Right lobe of liver (tissue), 4 donors: ENCODE measurements at regions not wholly inside any gene's neighbourhood (a gene's known extent, or its start where the extent isn't known, plus 50 kb on each side); places are given as distances from the start of the nearest gene placed in this dataset.

ENCODE experiments used
- POLR2A ChIP-seq: fragments of 450-650 bp; IDR thresholded peaks from one replicate; pipeline ENCODE4 v1.6.1; 2017; ENCODE audit warnings: antibody characterized with exemption, mild to moderate bottlenecking
- TF ChIP-seq, protein P1 (sequence below), 4 donors: fragments of 200-600 bp in 3 of 4; fragments of 450-650 bp in 1 of 4; IDR thresholded peaks; one replicate each; pipeline versions ENCODE4 v1.5.1 to v1.8.0; 2016 to 2022; ENCODE audit warnings: antibody characterized with exemption in 4 of 4, mild to moderate bottlenecking in 2 of 4
- donor health status: DM: no; HTN: no; CAD: no.
- donor health status: DM: no; HTN: no; CAD: no.
- donor health status: DM: no; HTN: yes; CAD: no.

GRCh38 chr5:96187309-96188027 lies 225.8 kb upstream of the ELL2 start:
- no peak for TF ChIP-seq POLR2A
- TF ChIP-seq, protein P1, sequence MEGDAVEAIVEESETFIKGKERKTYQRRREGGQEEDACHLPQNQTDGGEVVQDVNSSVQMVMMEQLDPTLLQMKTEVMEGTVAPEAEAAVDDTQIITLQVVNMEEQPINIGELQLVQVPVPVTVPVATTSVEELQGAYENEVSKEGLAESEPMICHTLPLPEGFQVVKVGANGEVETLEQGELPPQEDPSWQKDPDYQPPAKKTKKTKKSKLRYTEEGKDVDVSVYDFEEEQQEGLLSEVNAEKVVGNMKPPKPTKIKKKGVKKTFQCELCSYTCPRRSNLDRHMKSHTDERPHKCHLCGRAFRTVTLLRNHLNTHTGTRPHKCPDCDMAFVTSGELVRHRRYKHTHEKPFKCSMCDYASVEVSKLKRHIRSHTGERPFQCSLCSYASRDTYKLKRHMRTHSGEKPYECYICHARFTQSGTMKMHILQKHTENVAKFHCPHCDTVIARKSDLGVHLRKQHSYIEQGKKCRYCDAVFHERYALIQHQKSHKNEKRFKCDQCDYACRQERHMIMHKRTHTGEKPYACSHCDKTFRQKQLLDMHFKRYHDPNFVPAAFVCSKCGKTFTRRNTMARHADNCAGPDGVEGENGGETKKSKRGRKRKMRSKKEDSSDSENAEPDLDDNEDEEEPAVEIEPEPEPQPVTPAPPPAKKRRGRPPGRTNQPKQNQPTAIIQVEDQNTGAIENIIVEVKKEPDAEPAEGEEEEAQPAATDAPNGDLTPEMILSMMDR (IDR thresholded peaks at IDR 0.05) = no peak
